Fibroblast of skin of scalp (primary cell): ENCODE measurements at regions not wholly inside any gene's neighbourhood (a gene's known extent, or its start where the extent isn't known, plus 50 kb on each side); places are given as distances from the start of the nearest gene placed in this dataset.
"Not testable (repeated sequence)": the region's sequence is repeated elsewhere in the genome, so short reads cannot be mapped to it uniquely, and the experiment has no call there.

Experiments
- DNase-seq: peaks from one replicate; pipeline ENCODE4 v3.0.0-alpha.2; 2013

- not testable (repeated sequence) for DNase-seq
Observed at GRCh38 chr12:92391726-92392125, 246.1 kb upstream of the BTG1 start.

GRCh38 chr12:92389466-92389865 is 243.8 kb upstream of the BTG1 start:
- DNase-seq, result no peak

- no peak for DNase-seq
Observed at GRCh38 chr12:92385296-92385695, 239.7 kb upstream of the BTG1 start.

- DNase-seq, result no peak
Observed at GRCh38 chr12:92384571-92384970, 238.9 kb upstream of the BTG1 start.

- DNase-seq, result no peak
Observed at GRCh38 chr12:92382383-92382878, 236.8 kb upstream of the BTG1 start.

- DNase-seq, result no peak
Observed at GRCh38 chr12:92381856-92382255, 236.2 kb upstream of the BTG1 start.

- DNase-seq, result no peak
Observed at GRCh38 chr12:92378682-92379479, 233.2 kb upstream of the BTG1 start.

GRCh38 chr12:92375504-92375903 is 229.9 kb upstream of the BTG1 start:
- not testable (repeated sequence) for DNase-seq

GRCh38 chr12:92370828-92371227 is 225.2 kb upstream of the BTG1 start:
- DNase-seq, result no peak

GRCh38 chr12:92369636-92370035 is 224.0 kb upstream of the BTG1 start:
- peak; percentile 23 for DNase-seq

GRCh38 chr12:92369056-92369455 is 223.4 kb upstream of the BTG1 start:
- no peak for DNase-seq

- DNase-seq, result no peak
Observed at GRCh38 chr12:92365836-92366235, 220.2 kb upstream of the BTG1 start.

GRCh38 chr12:92365333-92365732 is 219.7 kb upstream of the BTG1 start:
- no peak for DNase-seq

- peak; percentile 57 for DNase-seq
Observed at GRCh38 chr12:92363295-92364146, 217.9 kb upstream of the BTG1 start.

- DNase-seq, result no peak
Observed at GRCh38 chr12:92362785-92363184, 217.1 kb upstream of the BTG1 start.

GRCh38 chr12:92362126-92362525 is 216.5 kb upstream of the BTG1 start:
- no peak for DNase-seq

GRCh38 chr12:92360543-92360942 is 214.9 kb upstream of the BTG1 start:
- DNase-seq, result no peak

- DNase-seq, result no peak
Observed at GRCh38 chr12:92359581-92360209, 214.0 kb upstream of the BTG1 start.

GRCh38 chr12:92357584-92358261 is 212.1 kb upstream of the BTG1 start:
- DNase-seq, result no peak

- DNase-seq, result no peak
Observed at GRCh38 chr12:92356425-92356824, 210.8 kb upstream of the BTG1 start.

GRCh38 chr12:92349635-92350034 is 204.0 kb upstream of the BTG1 start:
- DNase-seq, result no peak

GRCh38 chr12:92342574-92342973 is 196.9 kb upstream of the BTG1 start:
- no peak for DNase-seq
